Stimulated activated naive CD8-positive, alpha-beta T cell treated with anti-CD3 and anti-CD28 coated beads, Interleukin-15, amount 100 ng/mL, for 72 hours (primary cell): ENCODE measurements at regions not wholly inside any gene's neighbourhood (a gene's known extent, or its start where the extent isn't known, plus 50 kb on each side); places are given as distances from the start of the nearest gene placed in this dataset.
"Not testable (repeated sequence)": the region's sequence is repeated elsewhere in the genome, so short reads cannot be mapped to it uniquely, and the experiment has no call there.

Experiments
- ATAC-seq: fragments of 150-1000 bp; cut with Tn5 transposase; 2 replicates; pipeline ENCODE4 v1.10.0; 2021; ENCODE audit warnings: mild to moderate bottlenecking, moderate library complexity
- DNase-seq, 2 donors: peaks; one replicate each; pipeline ENCODE4 v3.0.0; 2021 to 2022
- H3K27ac Mint-ChIP-seq, 2 donors: one replicate each; pipeline ENCODE4 v1.8.0; 2022; ENCODE audit warnings: mild to moderate bottlenecking in 2 of 2, mixed read lengths in 2 of 2, moderate library complexity in 2 of 2
- H3K27me3 Mint-ChIP-seq: one replicate; pipeline ENCODE4 v1.8.0; 2022; ENCODE audit warnings: mixed read lengths
- H3K4me1 Mint-ChIP-seq: one replicate; pipeline ENCODE4 v1.8.0; 2022; ENCODE audit warnings: mild to moderate bottlenecking, mixed read lengths
- H3K4me3 Mint-ChIP-seq, 2 donors: one replicate each; pipeline ENCODE4 v1.8.0; 2022; ENCODE audit warnings: mild to moderate bottlenecking in 2 of 2, mixed read lengths in 2 of 2, moderate library complexity in 1 of 2
- H3K9me3 Mint-ChIP-seq, 2 donors: one replicate each; pipeline ENCODE4 v1.8.0; 2022; ENCODE audit warnings: mixed read lengths in 2 of 2

DNA sequence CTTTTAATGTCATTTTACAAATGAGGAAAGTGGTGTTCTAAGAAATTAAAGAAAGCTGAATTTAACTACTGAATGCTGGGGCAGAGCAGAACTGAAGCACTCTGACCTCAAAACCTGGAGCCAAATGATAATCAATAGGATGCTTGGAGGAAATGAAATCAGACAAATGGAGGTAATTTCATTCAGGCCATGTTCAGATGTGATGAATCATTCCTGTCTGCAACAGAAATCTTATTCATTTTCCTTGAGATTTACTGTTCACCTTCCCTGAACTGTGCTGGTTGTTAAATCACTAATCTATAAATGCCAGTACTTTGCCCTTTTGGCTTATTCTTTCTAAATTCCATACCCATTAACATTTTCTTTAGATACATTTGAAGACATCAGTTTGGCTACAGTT, 85.6 kb upstream of the SNX7 start:
- Mint-ChIP-seq H3K27me3 (no peaks in the 10 kb centered on the region), H3K9me3 (no peaks in the 10 kb centered on the region), H3K4me1 (no peaks in the 10 kb centered on the region), H3K27ac (no peak overlapping the region), H3K4me3 (no peak overlapping the region)
- ATAC-seq (no peak), DNase-seq (no peak)

DNA sequence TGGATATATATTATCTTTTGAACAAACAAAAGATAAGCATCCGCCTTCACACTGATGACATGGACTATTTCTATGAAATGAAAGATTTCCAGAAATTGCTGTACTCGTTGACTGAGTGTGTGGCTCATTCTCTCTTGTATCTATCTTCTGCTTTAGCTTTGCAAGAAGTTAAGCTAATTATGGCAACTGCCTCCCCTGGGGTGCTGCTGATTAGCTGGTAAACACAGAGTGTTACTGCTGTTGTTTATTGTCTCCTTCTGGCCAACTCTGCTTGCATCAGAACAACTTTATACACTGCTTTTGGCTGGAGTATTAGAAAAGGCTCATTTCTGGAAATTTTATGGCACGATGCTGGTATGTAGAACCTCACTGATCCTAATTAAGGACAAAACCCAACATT, 95.6 kb upstream of the SNX7 start:
- H3K4me1 Mint-ChIP-seq = no peaks in the 10 kb centered on the region
- ATAC-seq = no peak
- DNase-seq = no peak
- no peaks in the 10 kb centered on the region for H3K27me3 Mint-ChIP-seq
- H3K27ac Mint-ChIP-seq = no peak overlapping the region
- H3K4me3 Mint-ChIP-seq = no peak overlapping the region
- H3K9me3 Mint-ChIP-seq = peaks cover 20 to 21% of the 10 kb centered on the region in 2 donors

DNA sequence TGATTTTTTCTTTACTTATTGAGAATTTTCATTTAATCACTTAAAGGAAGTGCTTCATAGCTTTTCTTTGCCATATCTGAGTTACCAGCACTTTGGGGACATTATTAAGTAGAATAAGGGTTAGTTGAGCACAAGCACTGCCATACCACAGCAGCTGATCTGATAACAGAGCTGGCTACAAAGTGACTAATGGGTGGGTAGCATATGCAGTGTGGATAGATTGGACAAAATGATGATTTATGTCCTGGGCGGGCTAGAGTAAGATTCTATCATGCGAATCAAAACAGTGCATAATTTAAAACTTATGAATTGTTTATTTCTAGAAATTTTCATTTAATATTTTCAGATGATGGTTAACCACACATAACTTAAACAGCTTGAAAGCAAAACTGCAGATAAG, 102.2 kb upstream of the SNX7 start:
- H3K27me3 Mint-ChIP-seq = no peaks in the 10 kb centered on the region
- ATAC-seq (no peak), DNase-seq (no peak)
- no peak overlapping the region for H3K27ac Mint-ChIP-seq
- H3K4me1 Mint-ChIP-seq = no peaks in the 10 kb centered on the region
- peaks cover 21 to 24% of the 10 kb centered on the region in 2 donors for H3K9me3 Mint-ChIP-seq
- no peak overlapping the region for H3K4me3 Mint-ChIP-seq

DNA sequence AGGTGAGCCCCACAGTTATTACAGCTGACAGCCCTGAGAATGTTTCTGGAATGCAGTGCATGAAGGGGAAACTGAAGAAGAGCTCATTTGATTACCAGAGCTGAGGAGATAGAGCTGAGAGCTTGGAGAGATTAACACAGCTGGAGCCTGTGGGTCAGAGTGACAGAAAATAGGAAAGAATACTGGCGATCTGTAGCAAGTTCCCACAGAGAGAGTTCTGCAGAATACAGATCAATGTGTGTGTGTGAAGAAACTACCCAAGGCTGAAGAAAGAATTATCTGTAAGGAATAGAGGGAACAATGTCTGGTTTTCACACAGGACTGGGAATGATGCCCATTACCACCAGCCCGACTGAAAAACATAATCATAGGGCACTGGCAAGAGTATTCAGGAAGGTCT, 103.6 kb upstream of the SNX7 start:
- H3K27me3 Mint-ChIP-seq = no peaks in the 10 kb centered on the region

DNA sequence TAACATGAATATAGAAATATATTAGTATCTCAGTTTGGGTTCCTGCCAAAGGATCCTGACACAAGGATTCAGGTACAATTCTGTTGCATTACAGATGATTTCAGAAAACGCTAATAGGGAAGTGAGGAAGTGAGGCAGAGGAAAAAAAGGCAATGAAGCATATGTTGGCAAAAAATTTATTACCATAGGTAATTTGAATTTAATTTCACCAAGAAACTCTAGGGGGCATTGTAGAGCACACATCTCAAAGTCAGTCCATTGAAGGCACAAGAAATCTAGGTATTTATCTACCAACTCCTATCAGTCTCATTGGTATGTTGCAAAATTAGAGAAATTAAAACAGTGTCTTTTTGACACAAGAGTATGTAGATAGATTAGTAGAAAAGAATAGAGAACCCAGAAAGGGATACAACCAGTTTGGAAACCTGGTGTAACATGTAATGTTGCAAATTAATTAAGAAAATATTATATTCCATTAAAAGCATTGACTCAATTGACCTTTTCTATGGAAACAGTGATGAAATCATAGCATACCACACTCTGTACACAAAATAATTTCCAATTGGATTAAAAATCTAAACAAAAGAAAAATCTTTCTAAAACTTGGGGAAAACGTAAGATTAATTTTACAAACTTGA, 104.9 kb upstream of the SNX7 start:
- DNase-seq = no peak

More for the DNA sequence above, 103.6 kb upstream of the SNX7 start:
- no peak overlapping the region for H3K4me3 Mint-ChIP-seq
- DNase-seq (no peak), ATAC-seq (no peak)
- H3K27ac Mint-ChIP-seq = no peak overlapping the region
- no peaks in the 10 kb centered on the region for H3K4me1 Mint-ChIP-seq
- H3K9me3 Mint-ChIP-seq = peaks cover 14 to 21% of the 10 kb centered on the region in 2 donors

DNA sequence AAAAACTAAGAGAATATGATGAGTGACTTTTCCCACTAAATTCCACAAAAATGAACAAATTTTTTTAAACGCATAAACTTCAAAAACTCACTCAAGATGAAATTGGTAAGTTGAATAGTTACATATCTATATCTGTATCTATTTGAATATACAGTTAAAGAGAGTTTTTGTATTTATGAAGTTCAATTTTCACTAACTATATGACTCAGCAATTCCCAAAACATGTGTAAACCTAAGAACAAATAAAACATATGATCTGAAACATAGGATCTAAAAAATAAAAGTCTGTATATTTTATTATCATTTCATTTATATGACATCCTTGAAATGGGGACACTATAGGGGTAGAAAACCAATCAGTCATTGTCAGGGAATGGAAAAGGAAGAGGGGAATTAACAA, 105.7 kb upstream of the SNX7 start:
- Mint-ChIP-seq H3K27ac (no peak overlapping the region), H3K9me3 (peaks cover 5 to 12% of the 10 kb centered on the region in 2 donors), H3K27me3 (no peaks in the 10 kb centered on the region), H3K4me1 (no peaks in the 10 kb centered on the region), H3K4me3 (no peak overlapping the region)
- no peak for DNase-seq
- no peak for ATAC-seq

More for the DNA sequence above, 104.9 kb upstream of the SNX7 start:
- Mint-ChIP-seq H3K4me1 (no peaks in the 10 kb centered on the region), H3K27ac (no peak overlapping the region), H3K27me3 (no peaks in the 10 kb centered on the region), H3K9me3 (peaks cover 5 to 12% of the 10 kb centered on the region in 2 donors), H3K4me3 (no peak overlapping the region)
- ATAC-seq = no peak

DNA sequence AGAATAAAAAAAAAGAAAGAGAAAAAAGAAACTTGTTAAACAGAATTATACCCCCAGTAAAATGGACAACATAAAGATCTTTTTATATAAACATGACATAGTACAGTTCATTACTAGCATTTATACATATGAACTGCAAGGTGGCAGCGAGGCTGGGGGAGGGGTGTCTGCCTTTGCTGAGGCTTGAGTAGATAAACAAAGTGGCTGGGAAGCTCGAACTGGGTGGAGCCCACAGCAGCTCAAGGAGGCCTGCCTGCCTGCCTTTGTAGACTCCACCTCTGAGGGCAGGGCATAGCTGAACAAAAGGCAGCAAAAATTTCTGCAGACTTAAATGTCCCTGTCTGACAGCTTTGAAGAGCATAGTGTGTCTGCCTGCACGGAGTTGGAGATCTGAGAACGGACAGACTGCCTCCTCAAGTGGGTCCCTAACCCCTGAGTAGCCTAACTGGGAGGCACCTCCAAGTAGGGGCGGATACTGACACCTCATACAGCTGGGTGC, 108.9 kb upstream of the SNX7 start:
- H3K27ac Mint-ChIP-seq, H3K4me1 Mint-ChIP-seq, H3K4me3 Mint-ChIP-seq, H3K9me3 Mint-ChIP-seq, ATAC-seq, H3K27me3 Mint-ChIP-seq, DNase-seq: not testable (repeated sequence)

DNA sequence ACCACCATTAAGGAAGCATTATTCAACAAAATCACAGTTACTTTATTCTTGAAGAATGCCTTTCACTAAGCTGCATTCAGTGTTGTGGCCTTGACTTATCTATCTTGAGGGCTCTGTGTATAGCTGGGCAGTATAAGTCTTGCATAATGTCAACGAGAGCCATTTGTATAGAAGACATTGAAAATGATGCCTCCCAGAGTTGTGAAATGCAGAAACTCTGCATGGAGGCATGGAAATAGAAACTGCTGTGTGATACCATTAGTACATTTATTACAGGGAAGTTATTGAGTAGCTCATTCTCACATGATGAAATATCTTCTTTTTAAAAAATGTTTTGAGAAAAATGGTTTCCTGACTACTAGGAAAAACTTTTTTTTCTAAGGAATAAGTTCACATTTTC, 111.4 kb upstream of the SNX7 start:
- DNase-seq (no peak), ATAC-seq (no peak)
- Mint-ChIP-seq H3K9me3 (peaks cover 0 to 6% of the 10 kb centered on the region in 2 donors), H3K27ac (no peak overlapping the region), H3K4me1 (no peaks in the 10 kb centered on the region), H3K4me3 (no peak overlapping the region), H3K27me3 (no peaks in the 10 kb centered on the region)

DNA sequence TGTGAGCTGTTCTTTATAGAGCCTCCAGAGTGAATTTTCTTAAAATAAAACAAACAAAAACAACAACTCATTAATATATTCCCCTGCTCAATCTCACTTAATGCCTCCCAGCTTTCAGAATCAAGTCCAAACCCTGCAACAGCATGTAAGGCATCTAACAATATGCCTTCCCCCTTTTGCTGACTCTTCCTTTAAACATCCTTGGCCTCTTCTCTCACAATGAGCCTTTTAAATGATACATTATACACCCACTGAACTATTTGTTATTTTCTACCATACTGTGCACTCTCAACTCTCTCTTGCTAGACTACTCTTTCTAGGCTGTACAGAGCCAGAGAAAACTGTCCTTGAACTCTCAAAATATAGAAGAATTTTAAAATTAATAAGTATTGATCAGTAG, 115.2 kb upstream of the SNX7 start:
- DNase-seq (no peak), ATAC-seq (no peak)
- Mint-ChIP-seq H3K4me1 (no peaks in the 10 kb centered on the region), H3K27ac (no peak overlapping the region), H3K4me3 (no peak overlapping the region), H3K27me3 (no peaks in the 10 kb centered on the region), H3K9me3 (peaks cover 0 to 2% of the 10 kb centered on the region in 2 donors)

DNA sequence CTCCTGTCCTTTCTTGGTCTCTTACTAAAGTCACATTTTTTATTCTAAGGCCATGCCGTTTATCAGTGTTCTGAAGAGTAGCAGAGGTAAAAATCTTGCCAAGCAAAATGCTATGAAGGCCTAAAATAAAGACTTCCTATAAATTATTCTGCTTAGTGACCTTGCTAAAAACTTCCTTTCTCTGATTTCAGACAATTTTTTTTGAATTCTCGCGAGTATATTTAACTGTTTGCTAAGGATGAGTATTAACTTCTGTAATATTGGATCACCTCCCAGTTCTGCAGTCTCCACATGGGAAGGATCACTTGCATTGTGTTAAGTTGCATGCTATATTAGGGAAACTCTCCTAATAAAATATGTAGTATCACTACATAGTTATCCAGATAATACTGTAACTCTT, 123.4 kb upstream of the SNX7 start:
- H3K27ac Mint-ChIP-seq = no peak overlapping the region
- no peak for ATAC-seq
- H3K27me3 Mint-ChIP-seq = no peaks in the 10 kb centered on the region
- peaks cover 0 to 6% of the 10 kb centered on the region in 2 donors for H3K9me3 Mint-ChIP-seq
- no peaks in the 10 kb centered on the region for H3K4me1 Mint-ChIP-seq
- no peak for DNase-seq
- no peak overlapping the region for H3K4me3 Mint-ChIP-seq

DNA sequence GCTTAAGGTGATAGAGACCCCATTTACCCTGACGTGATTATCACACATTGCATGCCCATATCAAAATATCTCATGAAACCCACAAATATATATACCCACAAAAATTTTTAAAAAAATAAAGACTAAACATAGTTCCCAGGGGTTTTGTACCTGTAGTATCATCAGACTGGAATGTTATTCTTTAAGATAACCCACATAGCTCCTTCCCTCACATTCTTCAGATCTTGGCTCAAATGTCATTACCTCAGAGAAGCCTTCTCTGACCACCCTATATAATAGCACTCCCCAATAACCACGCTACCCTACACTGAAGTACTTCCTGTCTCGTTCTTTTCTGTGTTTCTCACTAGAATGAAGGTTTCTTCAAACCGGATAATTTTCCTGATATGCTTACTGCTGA, 138.3 kb upstream of the SNX7 start:
- ATAC-seq = no peak
- no peaks in the 10 kb centered on the region for H3K4me1 Mint-ChIP-seq
- H3K9me3 Mint-ChIP-seq = peaks cover 12 to 40% of the 10 kb centered on the region in 2 donors
- no peak for DNase-seq
- H3K27ac Mint-ChIP-seq = no peak overlapping the region
- H3K4me3 Mint-ChIP-seq = no peak overlapping the region
- no peaks in the 10 kb centered on the region for H3K27me3 Mint-ChIP-seq

DNA sequence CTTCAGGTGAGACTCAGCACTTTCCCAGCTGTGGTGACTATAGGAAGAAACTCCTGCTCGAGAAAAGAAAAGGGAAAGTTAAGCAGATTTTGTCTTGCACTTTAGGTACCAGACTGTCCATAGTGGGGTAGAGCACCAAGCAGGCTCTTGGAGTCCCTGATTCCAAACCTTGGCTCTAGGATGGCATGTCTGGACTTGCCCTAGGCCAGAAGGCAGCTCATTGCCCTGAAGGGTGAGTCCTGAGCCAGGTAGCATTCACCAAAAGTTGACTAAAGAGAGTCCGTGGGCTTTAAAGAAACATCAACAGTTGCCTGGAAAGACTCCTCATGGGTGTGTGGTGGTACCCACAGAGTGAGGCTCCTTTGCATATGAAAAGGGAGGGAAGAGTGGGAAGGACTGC, 145.2 kb upstream of the SNX7 start:
- ATAC-seq = no peak
- DNase-seq = no peak
- Mint-ChIP-seq H3K27ac (peak overlapping the region; percentile 9 to 44), H3K27me3 (no peaks in the 10 kb centered on the region), H3K4me1 (no peaks in the 10 kb centered on the region), H3K9me3 (peaks cover 12 to 15% of the 10 kb centered on the region in 2 donors), H3K4me3 (no peak overlapping the region)

DNA sequence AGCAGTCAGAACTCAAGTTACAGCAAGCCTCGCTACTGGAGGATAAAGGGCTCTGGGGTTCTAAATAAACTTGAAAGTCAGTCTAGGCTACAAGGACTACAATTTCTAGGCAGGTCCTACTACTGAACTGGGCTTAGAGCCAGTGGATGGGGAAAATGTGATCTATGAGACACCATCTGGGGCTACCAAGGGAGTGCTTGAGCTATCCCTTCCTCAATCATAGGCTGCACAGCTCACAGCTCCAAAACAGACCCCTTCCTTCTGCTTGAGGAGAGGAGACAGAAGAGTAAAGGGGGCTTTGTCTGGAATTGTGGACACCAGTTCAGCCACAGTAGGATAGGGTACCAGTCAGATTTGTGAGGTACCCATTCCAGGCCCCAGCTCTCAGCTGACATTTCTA, 145.8 kb upstream of the SNX7 start:
- no peak for DNase-seq
- no peak for ATAC-seq
- peak overlapping the region; percentile 44 to 55 for H3K27ac Mint-ChIP-seq
- peaks cover 12 to 18% of the 10 kb centered on the region in 2 donors for H3K9me3 Mint-ChIP-seq
- H3K27me3 Mint-ChIP-seq = no peaks in the 10 kb centered on the region
- H3K4me3 Mint-ChIP-seq = no peak overlapping the region
- H3K4me1 Mint-ChIP-seq = no peaks in the 10 kb centered on the region

DNA sequence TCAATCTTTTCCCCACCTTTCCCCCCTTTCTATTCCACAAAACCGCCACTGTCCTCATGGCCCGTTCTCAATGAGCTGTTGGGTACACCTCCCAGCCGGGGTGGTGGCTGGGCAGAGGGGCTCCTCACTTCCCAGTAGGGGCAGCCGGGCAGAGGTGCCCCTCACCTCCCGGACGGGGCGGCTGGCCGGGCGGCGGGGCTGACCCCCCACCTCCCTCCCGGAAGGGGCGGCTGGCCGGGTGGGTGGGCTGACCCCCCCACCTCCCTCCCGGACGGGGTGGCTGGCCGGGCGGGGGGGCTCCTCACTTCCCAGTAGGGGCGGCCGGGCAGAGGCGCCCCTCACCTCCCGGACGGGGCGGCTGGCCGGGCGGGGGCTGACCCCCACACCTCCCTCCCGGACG, 149.3 kb upstream of the SNX7 start:
- H3K4me3 Mint-ChIP-seq, H3K27ac Mint-ChIP-seq, H3K27me3 Mint-ChIP-seq, ATAC-seq, H3K4me1 Mint-ChIP-seq, H3K9me3 Mint-ChIP-seq, DNase-seq: not testable (repeated sequence)

DNA sequence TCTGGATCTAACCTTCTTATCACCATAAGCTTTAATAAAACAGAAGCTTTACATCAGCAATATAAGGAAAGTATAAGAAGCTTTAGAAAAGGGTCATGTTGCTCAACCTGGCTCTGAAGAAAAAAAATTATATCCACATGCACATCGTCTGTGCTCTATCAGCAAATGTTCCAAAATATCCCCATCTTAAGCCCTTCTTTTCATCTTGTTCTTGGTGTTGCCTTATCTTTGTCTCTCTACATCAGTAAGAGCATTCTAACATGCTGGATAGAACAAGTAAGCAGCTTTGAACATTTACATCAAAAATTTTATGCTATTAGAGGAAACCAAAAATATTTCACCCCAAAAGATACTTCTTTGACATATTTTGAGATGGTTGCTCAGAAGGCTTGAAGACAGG, 157.8 kb upstream of the SNX7 start:
- ATAC-seq (no peak), DNase-seq (no peak)
- no peak overlapping the region for H3K4me3 Mint-ChIP-seq
- H3K4me1 Mint-ChIP-seq = no peaks in the 10 kb centered on the region
- no peaks in the 10 kb centered on the region for H3K27me3 Mint-ChIP-seq
- no peak overlapping the region for H3K27ac Mint-ChIP-seq
- H3K9me3 Mint-ChIP-seq = peaks cover 11 to 13% of the 10 kb centered on the region in 2 donors

DNA sequence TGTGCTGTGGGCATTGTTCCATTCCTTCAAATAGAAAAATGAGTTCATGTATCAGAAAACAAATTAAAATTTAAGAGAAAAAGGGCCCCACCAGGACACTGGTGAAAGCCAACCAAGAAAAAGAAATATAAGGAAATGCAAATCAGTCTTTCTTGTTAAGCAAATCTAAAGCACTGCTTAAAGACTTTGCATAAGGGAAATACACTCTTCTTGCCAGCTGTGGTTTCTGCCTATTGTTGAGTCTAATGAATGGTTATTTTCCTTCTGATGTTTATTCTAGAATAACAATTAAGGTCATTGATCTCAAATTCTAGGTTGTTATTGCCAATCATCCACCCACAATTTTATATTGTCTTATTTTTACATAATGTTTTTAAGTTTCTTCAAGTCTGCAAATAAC, 158.6 kb upstream of the SNX7 start:
- no peak for ATAC-seq
- Mint-ChIP-seq H3K9me3 (peaks cover 11 to 13% of the 10 kb centered on the region in 2 donors), H3K27ac (no peak overlapping the region), H3K27me3 (no peaks in the 10 kb centered on the region), H3K4me3 (no peak overlapping the region), H3K4me1 (no peaks in the 10 kb centered on the region)
- no peak for DNase-seq

DNA sequence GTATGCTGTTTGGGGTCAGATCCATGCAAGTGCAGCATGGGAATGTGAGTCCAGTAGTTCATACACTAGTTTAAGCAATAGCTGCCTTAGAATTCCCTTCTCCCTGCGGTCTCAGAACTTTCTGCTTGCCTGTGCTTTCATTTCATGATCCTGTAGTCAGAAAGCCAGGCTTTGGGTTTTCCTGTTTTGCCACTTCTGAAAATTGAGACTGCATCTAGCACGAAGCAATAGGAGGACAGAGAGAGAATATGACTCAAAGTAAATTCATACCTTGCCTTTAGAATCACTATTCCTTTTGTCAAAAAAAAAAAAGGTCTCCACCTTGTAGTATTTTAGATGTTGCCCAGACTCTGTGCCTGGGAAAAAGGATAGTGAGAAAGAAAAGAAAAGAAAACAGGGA, 161.2 kb upstream of the SNX7 start:
- no peak overlapping the region for H3K27ac Mint-ChIP-seq
- H3K9me3 Mint-ChIP-seq = peaks cover 9 to 10% of the 10 kb centered on the region in 2 donors

More for the DNA sequence above, 161.2 kb upstream of the SNX7 start:
- no peak for ATAC-seq
- no peak for DNase-seq
- no peak overlapping the region for H3K4me3 Mint-ChIP-seq
- H3K4me1 Mint-ChIP-seq = no peaks in the 10 kb centered on the region
- no peaks in the 10 kb centered on the region for H3K27me3 Mint-ChIP-seq
